ENCODE measurements at regions not wholly inside any gene's neighbourhood (a gene's known extent, or its start where the extent isn't known, plus 50 kb on each side); places are given as distances from the start of the nearest gene placed in this dataset.

GRCh38 chr5:10069637-10070313, 179.9 kb downstream of the ATPSCKMT start:
- no peak for ATAC-seq
- TF ChIP-seq TOX (CRISPR knock-in tag; IDR thresholded peaks at IDR 0.05; ENCODE audit: borderline replicate concordance) = no peak
- no peak for TF ChIP-seq PATZ1 (CRISPR knock-in tag; IDR thresholded peaks at IDR 0.05; ENCODE audit: borderline replicate concordance)
- no peak for TF ChIP-seq POU6F1 (CRISPR knock-in tag; IDR thresholded peaks at IDR 0.05; ENCODE audit: borderline replicate concordance, low read depth)
- TF ChIP-seq ESRRG (CRISPR knock-in tag; IDR thresholded peaks at IDR 0.05) = no peak
- TF ChIP-seq PPARA (CRISPR knock-in tag; IDR thresholded peaks at IDR 0.05; ENCODE audit: borderline replicate concordance) = no peak
- no peak for TF ChIP-seq SNAI2 (CRISPR knock-in tag; IDR thresholded peaks at IDR 0.05)
- no peak for TF ChIP-seq TSHZ2 (CRISPR knock-in tag; IDR thresholded peaks at IDR 0.05)
- TF ChIP-seq ZNF565 (CRISPR knock-in tag; conservative IDR thresholded peaks at IDR 0.05; ENCODE audit: low read depth) = no peak
- TF ChIP-seq OSR1 (CRISPR knock-in tag; IDR thresholded peaks at IDR 0.05) = no peak
- no peak for TF ChIP-seq ZNF70 (CRISPR knock-in tag; IDR thresholded peaks at IDR 0.05)

- TF ChIP-seq TCF4 (CRISPR knock-in tag; IDR thresholded peaks at IDR 0.05; ENCODE audit: borderline replicate concordance) (no peak), ZNF565 (CRISPR knock-in tag; conservative IDR thresholded peaks at IDR 0.05; ENCODE audit: low read depth) (no peak), ARNTL (CRISPR knock-in tag; IDR thresholded peaks at IDR 0.05; ENCODE audit: borderline replicate concordance, low read depth) (no peak), PPARA (CRISPR knock-in tag; IDR thresholded peaks at IDR 0.05; ENCODE audit: borderline replicate concordance) (no peak), ZFP3 (CRISPR knock-in tag; IDR thresholded peaks at IDR 0.05) (no peak), TSHZ2 (CRISPR knock-in tag; IDR thresholded peaks at IDR 0.05) (no peak), ZNF70 (CRISPR knock-in tag; IDR thresholded peaks at IDR 0.05) (no peak), RARB (CRISPR knock-in tag; IDR thresholded peaks at IDR 0.05) (no peak), ISL1 (CRISPR knock-in tag; IDR thresholded peaks at IDR 0.05) (no peak), TOX (CRISPR knock-in tag; IDR thresholded peaks at IDR 0.05; ENCODE audit: borderline replicate concordance) (no peak), ZC3H10 (CRISPR knock-in tag; IDR thresholded peaks at IDR 0.05) (no peak), POU6F1 (CRISPR knock-in tag; IDR thresholded peaks at IDR 0.05; ENCODE audit: borderline replicate concordance, low read depth) (no peak), ZNF8 (CRISPR knock-in tag; IDR thresholded peaks at IDR 0.05) (no peak)
- no peak for ATAC-seq
These were observed 184.2 kb downstream of the ATPSCKMT start for GRCh38 chr5:10065428-10066000.

All from SK-N-SH treated with all-trans-retinoic acid at 6 μM for 48 hours (cell line).